ENCODE measurements at regions not wholly inside any gene's neighbourhood (a gene's known extent, or its start where the extent isn't known, plus 50 kb on each side); places are given as distances from the start of the nearest gene placed in this dataset.

- DNase-seq (ENCODE audit: low read depth in 3 of 3, low spot score in 2 of 3), result no peak
Observed at GRCh38 chr10:3418041-3418754, 245.6 kb upstream of the PITRM1 start.

- DNase-seq (ENCODE audit: low read depth in 3 of 3, low spot score in 2 of 3), result no peak
Observed at GRCh38 chr10:3417096-3417495, 244.5 kb upstream of the PITRM1 start.

GRCh38 chr10:3415878-3416605 is 243.5 kb upstream of the PITRM1 start:
- DNase-seq (ENCODE audit: low read depth in 3 of 3, low spot score in 2 of 3), result no peak

- no peak for DNase-seq (ENCODE audit: low read depth in 3 of 3, low spot score in 2 of 3)
Observed at GRCh38 chr10:3415038-3415736, 242.6 kb upstream of the PITRM1 start.

- DNase-seq (ENCODE audit: low read depth in 3 of 3, low spot score in 2 of 3), result no peak
Observed at GRCh38 chr10:3414667-3415023, 242.1 kb upstream of the PITRM1 start.

GRCh38 chr10:3413937-3414666 is 241.5 kb upstream of the PITRM1 start:
- DNase-seq (ENCODE audit: low read depth in 3 of 3, low spot score in 2 of 3), result no peak

GRCh38 chr10:3412646-3413045 is 240.1 kb upstream of the PITRM1 start:
- DNase-seq (ENCODE audit: low read depth in 3 of 3, low spot score in 2 of 3), result no peak

- DNase-seq (ENCODE audit: low read depth in 3 of 3, low spot score in 2 of 3), result no peak
Observed at GRCh38 chr10:3412071-3412582, 239.5 kb upstream of the PITRM1 start.

GRCh38 chr10:3411044-3411443 is 238.5 kb upstream of the PITRM1 start:
- DNase-seq (ENCODE audit: low read depth in 3 of 3, low spot score in 2 of 3), result no peak

- DNase-seq (ENCODE audit: low read depth in 3 of 3, low spot score in 2 of 3), result no peak
Observed at GRCh38 chr10:3409928-3410327, 237.3 kb upstream of the PITRM1 start.

- no peak for DNase-seq (ENCODE audit: low read depth in 3 of 3, low spot score in 2 of 3)
Observed at GRCh38 chr10:3408603-3409365, 236.2 kb upstream of the PITRM1 start.

- no peak for DNase-seq (ENCODE audit: low read depth in 3 of 3, low spot score in 2 of 3)
Observed at GRCh38 chr10:3407208-3407607, 234.6 kb upstream of the PITRM1 start.

- DNase-seq (ENCODE audit: low read depth in 3 of 3, low spot score in 2 of 3), result no peak
Observed at GRCh38 chr10:3406556-3406955, 234.0 kb upstream of the PITRM1 start.

- DNase-seq (ENCODE audit: low read depth in 3 of 3, low spot score in 2 of 3), result no peak
Observed at GRCh38 chr10:3404381-3404780, 231.8 kb upstream of the PITRM1 start.

- DNase-seq (ENCODE audit: low read depth in 3 of 3, low spot score in 2 of 3), result no peak
Observed at GRCh38 chr10:3402187-3402751, 229.7 kb upstream of the PITRM1 start.

GRCh38 chr10:3401491-3401938 is 228.9 kb upstream of the PITRM1 start:
- no peak for DNase-seq (ENCODE audit: low read depth in 3 of 3, low spot score in 2 of 3)

GRCh38 chr10:3400348-3400747 is 227.8 kb upstream of the PITRM1 start:
- DNase-seq (ENCODE audit: low read depth in 3 of 3, low spot score in 2 of 3), result no peak

GRCh38 chr10:3399756-3400155 is 227.2 kb upstream of the PITRM1 start:
- DNase-seq (ENCODE audit: low read depth in 3 of 3, low spot score in 2 of 3), result no peak

- no peak for DNase-seq (ENCODE audit: low read depth in 3 of 3, low spot score in 2 of 3)
Observed at GRCh38 chr10:3398825-3399646, 226.5 kb upstream of the PITRM1 start.

All from right renal cortex interstitium (tissue), 3 donors.